SH-SY5Y (cell line): ENCODE measurements at regions not wholly inside any gene's neighbourhood (a gene's known extent, or its start where the extent isn't known, plus 50 kb on each side); places are given as distances from the start of the nearest gene placed in this dataset.

Experiments used
- GATA2 ChIP-seq: IDR thresholded peaks from 2 replicates; pipeline ENCODE4 v1.6.1; 2011; ENCODE audit warnings: mild to moderate bottlenecking, low read depth, low read length
- GATA3 ChIP-seq: IDR thresholded peaks from 2 replicates; pipeline ENCODE4 v1.6.1; 2011; ENCODE audit warnings: low read depth, mild to moderate bottlenecking, low read length, moderate library complexity

- TF ChIP-seq GATA2 (no peak), GATA3 (no peak)
Measured at GRCh38 chr2:206845877-206846276, 80.5 kb downstream of the FASTKD2 start.

GRCh38 chr2:206846331-206846730, 80.9 kb downstream of the FASTKD2 start:
- no peak for TF ChIP-seq GATA3
- no peak for TF ChIP-seq GATA2

DNA sequence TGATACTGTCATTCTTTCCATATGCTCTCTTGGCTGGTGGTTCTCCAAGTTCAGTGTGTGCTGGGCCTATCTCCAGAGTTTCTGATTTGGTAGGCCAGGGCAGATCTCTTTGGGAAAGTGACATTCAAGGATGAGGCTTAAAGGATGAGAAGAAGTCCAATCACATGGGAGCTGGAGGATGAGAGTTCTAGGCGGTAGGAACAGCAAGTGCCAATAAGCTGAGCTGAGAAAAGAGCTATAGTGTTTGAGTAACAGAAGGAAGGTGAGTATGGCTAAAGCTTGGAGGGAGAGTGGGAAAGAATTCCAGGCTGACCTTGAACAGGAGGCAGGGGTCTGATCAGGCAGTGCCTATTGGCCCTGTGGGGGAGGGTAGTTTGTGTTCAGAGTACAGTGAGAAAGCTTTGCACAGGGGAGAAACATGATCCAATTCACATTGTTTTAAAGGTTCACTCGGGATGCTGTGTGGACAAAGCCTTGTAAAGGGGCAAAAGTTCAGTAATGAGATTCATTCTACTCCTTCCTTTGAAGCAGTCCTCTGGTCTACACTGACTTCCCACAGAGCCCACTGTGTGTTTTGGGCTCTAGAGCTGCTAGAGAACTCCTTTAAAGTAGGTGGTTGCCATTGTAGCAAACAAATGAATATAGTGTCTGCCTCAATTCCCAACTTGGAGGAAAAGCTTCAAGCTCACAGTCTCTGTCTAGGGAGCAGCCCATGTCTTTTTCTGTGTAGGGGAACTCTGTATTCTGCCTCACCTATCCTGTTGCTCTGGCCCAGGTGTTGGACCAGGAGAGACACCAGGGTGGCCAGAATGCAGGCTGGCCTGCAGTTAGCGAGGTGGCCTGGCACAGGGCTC, 81.8 kb downstream of the FASTKD2 start:
- TF ChIP-seq GATA3 (no peak), GATA2 (no peak)

DNA sequence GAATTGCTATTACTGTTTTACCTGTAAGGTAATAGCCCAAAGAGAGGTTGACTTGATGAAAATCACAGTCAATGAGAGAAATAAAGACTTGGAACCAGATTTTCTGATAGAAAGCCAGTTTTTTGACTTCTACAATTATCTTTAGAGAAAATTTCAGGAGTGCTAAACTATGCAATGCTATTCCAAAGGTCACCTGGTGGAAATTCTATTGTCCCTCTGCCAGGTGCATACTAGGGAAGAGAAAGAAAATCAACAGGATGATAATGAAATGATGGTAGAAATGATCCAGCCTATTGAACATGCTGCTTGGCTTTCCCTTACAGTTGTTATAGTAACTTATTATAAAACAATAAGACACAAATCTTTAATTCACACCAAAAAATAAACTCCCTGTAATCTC, 85.0 kb downstream of the FASTKD2 start:
- TF ChIP-seq GATA3 (no peak), GATA2 (no peak)

DNA sequence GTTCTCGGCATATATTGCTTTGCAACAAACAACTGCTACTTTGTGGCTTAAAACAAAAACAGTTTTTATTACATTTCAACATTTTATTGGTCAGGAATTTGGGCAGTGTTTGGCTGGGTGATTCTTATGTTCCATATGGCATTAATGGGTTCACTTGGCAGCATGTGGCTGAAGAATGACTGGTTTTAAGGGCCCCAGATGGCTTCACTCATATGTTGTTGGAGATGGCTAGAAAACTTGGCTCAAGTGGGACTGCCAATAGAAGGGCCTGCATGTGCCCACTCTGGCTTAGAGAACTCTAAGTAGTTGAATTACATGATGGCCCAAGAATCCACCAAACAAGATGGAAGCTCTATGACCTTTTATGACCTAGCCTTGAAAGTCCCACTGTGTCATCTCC, 86.1 kb downstream of the FASTKD2 start:
- no peak for TF ChIP-seq GATA3
- TF ChIP-seq GATA2 = no peak

DNA sequence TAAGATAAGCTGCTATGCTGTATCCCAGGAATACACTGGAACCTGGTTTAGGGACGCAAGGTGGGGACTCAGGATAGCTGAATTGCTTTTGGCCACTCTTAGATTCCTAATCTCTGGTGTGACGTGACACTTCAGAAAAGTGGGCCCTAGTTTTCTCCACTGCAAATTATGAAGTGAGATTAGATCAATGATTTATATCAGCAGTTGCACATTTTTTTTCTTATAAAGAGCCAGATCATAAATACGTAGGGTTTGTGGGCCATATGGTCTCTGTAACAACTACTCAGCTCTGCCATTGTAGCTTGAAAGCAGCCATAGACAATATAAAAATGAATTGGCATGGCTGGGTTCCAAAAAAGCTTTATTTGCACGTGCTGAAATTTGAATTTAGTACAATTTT, 85.4 kb upstream of the CPO start:
- TF ChIP-seq GATA3 = peak; percentile 84
- peak; percentile 88 for TF ChIP-seq GATA2

DNA sequence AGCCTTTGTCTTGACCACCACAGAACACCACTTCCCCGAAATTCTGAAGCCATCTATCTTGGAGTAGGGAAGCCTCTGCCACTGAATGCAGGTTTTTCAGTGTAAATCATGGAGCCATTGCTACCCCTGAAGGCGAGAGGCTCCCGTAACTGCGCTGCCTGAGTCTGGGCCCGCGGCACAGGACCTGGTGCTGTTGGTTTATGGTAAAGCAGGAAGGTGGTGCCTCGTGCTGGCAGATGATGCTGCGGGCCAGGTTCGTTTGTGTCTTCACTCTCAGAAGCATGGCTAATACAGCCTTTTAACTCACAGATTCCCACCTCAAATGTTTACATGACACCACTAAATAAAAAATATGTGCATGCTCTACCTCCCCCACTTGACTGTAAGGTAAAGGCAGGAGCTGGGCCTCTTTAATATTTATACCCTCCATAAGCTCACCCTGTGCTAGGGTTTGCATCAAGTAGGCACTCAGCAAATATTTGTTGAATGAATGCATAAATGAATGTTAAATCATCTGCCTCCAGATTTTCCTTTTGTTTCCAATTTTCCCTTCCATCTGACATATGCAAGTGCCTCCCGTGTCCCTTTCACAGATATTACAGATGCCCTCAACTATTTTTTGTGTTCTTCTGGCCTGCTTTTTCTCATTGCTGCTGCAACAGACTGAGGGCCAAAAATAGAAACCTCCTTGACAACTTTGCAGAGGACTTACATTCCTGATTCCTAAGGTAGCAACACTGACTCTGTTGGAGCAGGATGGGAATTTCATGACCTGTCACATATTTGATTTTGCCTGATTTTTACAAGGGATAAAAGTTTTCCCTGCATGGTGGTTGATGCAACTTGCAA, 83.5 kb upstream of the CPO start:
- no peak for TF ChIP-seq GATA3
- no peak for TF ChIP-seq GATA2

- TF ChIP-seq GATA2 = no peak
- no peak for TF ChIP-seq GATA3
Measured at GRCh38 chr2:206856513-206856912, 82.8 kb upstream of the CPO start.

DNA sequence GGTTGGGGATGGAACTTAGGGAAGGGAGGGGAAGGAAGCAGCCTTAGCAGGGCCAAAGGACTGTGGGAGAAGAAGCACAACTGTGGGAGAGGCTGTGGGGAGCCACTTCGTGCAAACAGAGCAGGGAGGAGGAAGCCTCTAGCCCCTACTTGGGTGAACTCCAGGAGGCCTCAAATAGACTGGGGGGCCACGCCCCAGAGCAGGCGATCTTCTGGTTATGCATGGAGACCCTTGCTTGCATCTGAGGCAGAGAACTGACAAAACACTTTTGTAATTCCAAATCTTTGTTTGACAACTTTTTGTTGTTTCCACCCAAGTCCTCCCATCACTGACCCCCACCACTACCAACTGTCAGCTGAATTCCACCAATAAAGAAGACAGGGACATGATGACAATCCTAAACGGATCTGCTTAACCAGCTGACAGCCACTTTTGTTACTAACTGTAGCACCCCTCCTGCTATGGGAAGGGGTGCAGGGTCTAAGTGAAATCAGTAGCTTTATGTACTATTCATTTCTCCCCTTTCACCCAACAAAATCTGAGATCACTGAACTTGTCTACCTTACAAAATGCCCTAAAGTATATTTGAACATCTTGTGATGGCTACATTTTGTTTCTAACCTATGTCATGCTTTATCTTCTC, 80.5 kb upstream of the CPO start:
- TF ChIP-seq GATA2 = no peak
- no peak for TF ChIP-seq GATA3

- no peak for TF ChIP-seq GATA3
- TF ChIP-seq GATA2 = no peak
Measured at GRCh38 chr2:206859330-206859739, 80.0 kb upstream of the CPO start.

DNA sequence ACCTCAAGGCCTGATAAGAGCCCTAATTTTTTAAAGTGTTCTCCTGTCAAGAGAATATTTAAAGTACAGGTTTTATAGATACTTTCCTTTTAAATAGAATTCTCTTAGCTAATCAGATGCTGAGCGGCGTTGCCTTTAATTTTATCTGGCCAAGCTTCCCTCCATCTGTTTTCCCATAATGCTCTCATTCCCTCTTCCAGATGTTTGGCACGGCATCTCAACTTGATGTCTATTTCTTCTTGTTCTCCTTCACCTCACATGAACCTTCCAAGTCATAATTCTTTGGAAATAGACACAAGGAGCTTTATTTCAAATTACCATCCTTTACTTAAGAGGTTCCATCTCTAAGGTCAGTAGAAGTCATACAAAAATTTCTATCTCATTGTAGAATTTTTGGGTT, 76.1 kb upstream of the CPO start:
- TF ChIP-seq GATA3 = no peak
- no peak for TF ChIP-seq GATA2

DNA sequence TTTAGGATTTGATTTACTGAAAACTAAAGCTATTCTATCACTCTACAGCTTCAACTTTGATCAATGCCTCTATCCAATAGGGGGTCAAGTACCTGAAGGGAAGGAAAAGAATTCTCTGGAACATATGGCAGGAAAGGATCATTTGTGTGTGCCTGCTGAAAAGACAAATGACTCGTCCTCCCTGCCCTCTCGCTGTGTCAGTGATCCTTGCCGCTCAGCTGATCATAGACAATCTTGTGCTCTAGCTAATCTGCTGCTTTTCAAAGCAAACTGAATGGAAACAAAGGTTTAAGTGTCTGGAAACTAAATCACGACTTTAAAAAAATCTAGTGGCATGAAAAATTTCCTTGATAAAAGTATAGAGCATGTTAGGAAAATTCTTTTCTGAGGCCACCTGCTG, 75.6 kb upstream of the CPO start:
- no peak for TF ChIP-seq GATA3
- no peak for TF ChIP-seq GATA2

- TF ChIP-seq GATA2 = no peak
Measured at GRCh38 chr2:206867006-206867405, 72.3 kb upstream of the CPO start.

- TF ChIP-seq GATA3 = no peak
- TF ChIP-seq GATA2 = no peak
Measured at GRCh38 chr2:206869824-206870495, 69.4 kb upstream of the CPO start.
